IMR-90 (cell line): ENCODE measurements at regions not wholly inside any gene's neighbourhood (a gene's known extent, or its start where the extent isn't known, plus 50 kb on each side); places are given as distances from the start of the nearest gene placed in this dataset.

Experiments used
- ATAC-seq: fragments of 200-7000 bp; cut with Tn5 transposase; 2 replicates; pipeline ENCODE4 v1.9.1; 2020; ENCODE audit warnings: low read depth, mild to moderate bottlenecking, moderate library complexity
- BruUV-seq: library from RNA; stranded (reverse); fragments of 400-500 nt; replicated peaks from 2 replicates; lab custom pipeline; 2021; lab: Mats Ljungman, UMichigan
- CTCF ChIA-PET: fragments of 300-600 bp; formaldehyde crosslinking; extraction: SDS; loops from one replicate; lab custom pipeline; 2021; ENCODE audit warnings: antibody characterized with exemption; lab: Yijun Ruan, JAX
- POLR2A ChIA-PET: fragments of 300-600 bp; sonication (Branson Sonifier 250); formaldehyde crosslinking; loops from one replicate; lab custom pipeline; 2022; ENCODE audit warnings: antibody characterized with exemption; ENCODE audit not compliant: unreplicated experiment; lab: Charles Lee
- DNase-seq: peaks from one replicate; pipeline ENCODE4 v3.0.0; 2013
- H2AFZ ChIP-seq: replicated peaks from 2 replicates; pipeline ENCODE3; 2013; ENCODE audit warnings: low read length, mild to moderate bottlenecking; ENCODE audit not compliant: poor library complexity
- H2AK5ac ChIP-seq: 2 replicates; pipeline ENCODE4 v1.6.1; 2013; ENCODE audit warnings: low read depth, low read length, inconsistent platforms
- H2AK9ac ChIP-seq: replicated peaks from 2 replicates; pipeline ENCODE3; 2013; ENCODE audit warnings: mild to moderate bottlenecking, low read depth, low read length, moderate library complexity; ENCODE audit not compliant: poor library complexity
- H2BK120ac ChIP-seq: 2 replicates; pipeline ENCODE4 v1.6.1; 2013; ENCODE audit warnings: low read depth, low read length, inconsistent platforms
- H2BK15ac ChIP-seq: 3 replicates; pipeline ENCODE4 v1.6.1; 2013; ENCODE audit warnings: low read depth, low read length, inconsistent platforms
- H2BK20ac ChIP-seq: 2 replicates; pipeline ENCODE4 v1.6.1; 2013; ENCODE audit warnings: low read depth, mild to moderate bottlenecking, inconsistent platforms, low read length, moderate library complexity
- H2BK5ac ChIP-seq: 2 replicates; pipeline ENCODE4 v1.6.1; 2013; ENCODE audit warnings: mild to moderate bottlenecking, low read depth, low read length, inconsistent platforms; ENCODE audit not compliant: poor library complexity, severe bottlenecking
- H3K14ac ChIP-seq: replicated peaks from 2 replicates; pipeline ENCODE4 v1.6.1; 2013; ENCODE audit warnings: low read depth, low read length, inconsistent platforms
- H3K18ac ChIP-seq: 2 replicates; pipeline ENCODE4 v1.6.1; 2013; ENCODE audit warnings: low read depth, low read length, control low read depth
- H3K23ac ChIP-seq: 2 replicates; pipeline ENCODE4 v1.6.1; 2013; ENCODE audit warnings: low read depth, low read length, inconsistent platforms
- H3K27ac ChIP-seq: 2 replicates; pipeline ENCODE4 v1.5.1; 2013; ENCODE audit warnings: mild to moderate bottlenecking, control low read depth, low read length; ENCODE audit not compliant: insufficient read depth
- H3K27me3 ChIP-seq: 2 replicates; pipeline ENCODE4 v1.6.1; 2013; ENCODE audit warnings: low read length; ENCODE audit not compliant: control insufficient read depth, insufficient read depth
- H3K36me3 ChIP-seq: 2 replicates; pipeline ENCODE4 v1.6.1; 2013; ENCODE audit warnings: low read length, mixed read lengths; ENCODE audit not compliant: control insufficient read depth, insufficient read depth
- H3K4ac ChIP-seq: 2 replicates; pipeline ENCODE4 v1.6.1; 2013; ENCODE audit warnings: low read depth, low read length, inconsistent platforms
- H3K4me1 ChIP-seq: 2 replicates; pipeline ENCODE4 v1.6.1; 2013; ENCODE audit warnings: low read length, mixed read lengths; ENCODE audit not compliant: control insufficient read depth, insufficient read depth
- H3K4me2 ChIP-seq: 2 replicates; pipeline ENCODE4 v1.6.1; 2013; ENCODE audit warnings: low read depth, mild to moderate bottlenecking, control low read depth, low read length, moderate library complexity
- H3K4me3 ChIP-seq: 2 replicates; pipeline ENCODE4 v1.5.1; 2013; ENCODE audit warnings: low read depth, mild to moderate bottlenecking, control low read depth, low read length, moderate library complexity; ENCODE audit not compliant: insufficient read depth
- H3K56ac ChIP-seq: 2 replicates; pipeline ENCODE4 v1.6.1; 2013; ENCODE audit warnings: low read length, inconsistent platforms; ENCODE audit not compliant: insufficient read depth; ENCODE audit errors: extremely low read depth
- H3K79me1 ChIP-seq, 2 experiments: 2 replicates each; pipeline ENCODE4 v1.6.1; 2013; ENCODE audit warnings: low read length in 2 of 2, inconsistent platforms in 1 of 2, low read depth in 1 of 2
- H3K9ac ChIP-seq: 2 replicates; pipeline ENCODE4 v1.6.1; 2013; ENCODE audit warnings: low read depth, low read length, control low read depth
- H3K9me1 ChIP-seq: 2 replicates; pipeline ENCODE4 v1.6.1; 2013; ENCODE audit warnings: low read length, inconsistent platforms; ENCODE audit not compliant: insufficient read depth
- H3K9me3 ChIP-seq: 2 replicates; pipeline ENCODE4 v1.6.1; 2013; ENCODE audit warnings: low read length; ENCODE audit not compliant: control insufficient read depth, insufficient read depth
- H4K20me1 ChIP-seq: 2 replicates; pipeline ENCODE4 v1.6.1; 2013; ENCODE audit warnings: low read length, inconsistent platforms; ENCODE audit not compliant: insufficient read depth
- H4K5ac ChIP-seq: 2 replicates; pipeline ENCODE4 v1.6.1; 2013; ENCODE audit warnings: mild to moderate bottlenecking, low read depth, low read length, control low read depth
- H4K8ac ChIP-seq, 2 experiments: 2 replicates each; pipeline ENCODE4 v1.6.1; 2013; ENCODE audit warnings: low read depth in 2 of 2, low read length in 2 of 2, control low read depth in 1 of 2, inconsistent platforms in 1 of 2
- H4K91ac ChIP-seq: 2 replicates; pipeline ENCODE4 v1.6.1; 2013; ENCODE audit warnings: low read depth, low read length, inconsistent platforms; ENCODE audit not compliant: insufficient read depth
- CHD1 ChIP-seq: IDR thresholded peaks from 2 replicates; pipeline ENCODE4 v1.6.1; 2012; ENCODE audit warnings: low read depth, low read length, improper control_type of control experiment
- MAFK ChIP-seq: IDR thresholded peaks from 2 replicates; pipeline ENCODE4 v1.6.1; 2012; ENCODE audit warnings: low read depth, low read length, improper control_type of control experiment
- MAZ ChIP-seq: IDR thresholded peaks from 2 replicates; pipeline ENCODE4 v1.6.1; 2012; ENCODE audit warnings: low read depth, mild to moderate bottlenecking, low read length, improper control_type of control experiment, moderate library complexity, borderline replicate concordance
- POLR2A ChIP-seq: IDR thresholded peaks from 2 replicates; pipeline ENCODE4 v1.6.1; 2012; ENCODE audit warnings: mild to moderate bottlenecking, low read depth, low read length
- RAD21 ChIP-seq: IDR thresholded peaks from 2 replicates; pipeline ENCODE4 v1.6.1; 2012; ENCODE audit warnings: low read length, improper control_type of control experiment
- RCOR1 ChIP-seq: IDR thresholded peaks from 2 replicates; pipeline ENCODE4 v1.6.1; 2012; ENCODE audit warnings: mild to moderate bottlenecking, low read length, improper control_type of control experiment; ENCODE audit not compliant: insufficient replicate concordance
- RFX5 ChIP-seq: IDR thresholded peaks from 2 replicates; pipeline ENCODE4 v1.8.0; 2012; ENCODE audit warnings: low read depth, mild to moderate bottlenecking, low read length, moderate library complexity
- WGBS, 2 experiments: methylation state at CpG; one replicate each; pipeline versions ENCODE4 v1.1.5 to v1.1.7; 2013; ENCODE audit warnings: missing lambda C conversion rate in 2 of 2; ENCODE audit not compliant: insufficient read length in 1 of 2; ENCODE audit errors: extremely low coverage in 2 of 2; 5-methylcytosine and 5-hydroxymethylcytosine counted together
- dilution Hi-C: fragments of 300-500 bp; cut with HindIII; formaldehyde crosslinking; loops from one replicate; pipeline ENCODE4 v1.14.3; 2018; ENCODE audit warnings: low sequenced_read_pairs; ENCODE audit not compliant: unreplicated experiment
- in situ Hi-C: fragments of 300-500 bp; cut with MboI; formaldehyde crosslinking; loops from 3 replicates; pipeline ENCODE4 v1.14.3; 2019; ENCODE audit warnings: low sequenced_read_pairs, inconsistent platforms, mixed read lengths
- intact Hi-C: fragments of 100-400 bp; cut with micrococcal nuclease; formaldehyde crosslinking; loops from 2 replicates; pipeline ENCODE4 v1.10.0; 2022
- TF ChIP-seq, protein P1 (sequence below): fragments of 150-350 bp; IDR thresholded peaks from 2 replicates; pipeline ENCODE4 v1.6.1; 2016; ENCODE audit warnings: low read depth, mild to moderate bottlenecking, low read length, moderate library complexity, borderline replicate concordance
- TF ChIP-seq, protein P2 (sequence below): fragments of 150-350 bp; IDR thresholded peaks from 2 replicates; pipeline ENCODE4 v1.6.1; 2017; ENCODE audit warnings: mild to moderate bottlenecking, antibody characterized with exemption, low read length, low read depth

- no peak overlapping the region for H3K4ac ChIP-seq
- in situ Hi-C loops (no loop called here), dilution Hi-C loops (no loop called here), intact Hi-C loops (no loop called here)
- no peak overlapping the region for H3K9ac ChIP-seq
- ATAC-seq (no peak), DNase-seq (no peak)
- H3K4me3 ChIP-seq, result no peak overlapping the region
- H3K27me3 ChIP-seq, result no peaks in the 10 kb centered on the region
- POLR2A ChIA-PET, result no interaction called here
- no peak overlapping the region for H3K18ac ChIP-seq
- H3K23ac ChIP-seq, result no peak overlapping the region
- H2AFZ ChIP-seq, result no peak overlapping the region
- WGBS, 2 experiments, result 0% methylated on average over 1 of the region's 3 CpGs; no CpG with 5 or more reads in 1 of the 2 experiments
- H3K4me2 ChIP-seq, result no peak overlapping the region
- no peak overlapping the region for H2AK5ac ChIP-seq
- no peak overlapping the region for H2BK15ac ChIP-seq
- TF ChIP-seq MAZ (no peak), RAD21 (no peak), RCOR1 (no peak), MAFK (no peak), CHD1 (no peak), POLR2A (no peak), RFX5 (no peak)
- TF ChIP-seq, protein P1, sequence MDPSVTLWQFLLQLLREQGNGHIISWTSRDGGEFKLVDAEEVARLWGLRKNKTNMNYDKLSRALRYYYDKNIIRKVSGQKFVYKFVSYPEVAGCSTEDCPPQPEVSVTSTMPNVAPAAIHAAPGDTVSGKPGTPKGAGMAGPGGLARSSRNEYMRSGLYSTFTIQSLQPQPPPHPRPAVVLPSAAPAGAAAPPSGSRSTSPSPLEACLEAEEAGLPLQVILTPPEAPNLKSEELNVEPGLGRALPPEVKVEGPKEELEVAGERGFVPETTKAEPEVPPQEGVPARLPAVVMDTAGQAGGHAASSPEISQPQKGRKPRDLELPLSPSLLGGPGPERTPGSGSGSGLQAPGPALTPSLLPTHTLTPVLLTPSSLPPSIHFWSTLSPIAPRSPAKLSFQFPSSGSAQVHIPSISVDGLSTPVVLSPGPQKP, result no peak
- TF ChIP-seq, protein P2, sequence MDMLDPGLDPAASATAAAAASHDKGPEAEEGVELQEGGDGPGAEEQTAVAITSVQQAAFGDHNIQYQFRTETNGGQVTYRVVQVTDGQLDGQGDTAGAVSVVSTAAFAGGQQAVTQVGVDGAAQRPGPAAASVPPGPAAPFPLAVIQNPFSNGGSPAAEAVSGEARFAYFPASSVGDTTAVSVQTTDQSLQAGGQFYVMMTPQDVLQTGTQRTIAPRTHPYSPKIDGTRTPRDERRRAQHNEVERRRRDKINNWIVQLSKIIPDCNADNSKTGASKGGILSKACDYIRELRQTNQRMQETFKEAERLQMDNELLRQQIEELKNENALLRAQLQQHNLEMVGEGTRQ, result no peak
- no peak overlapping the region for H3K14ac ChIP-seq
- no TSS peak for BruUV-seq
- no peak overlapping the region for H3K56ac ChIP-seq
- no peak overlapping the region for H2AK9ac ChIP-seq
- no peak overlapping the region for H4K91ac ChIP-seq
- H2BK5ac ChIP-seq, result no peak overlapping the region
- H3K9me1 ChIP-seq, result no peaks in the 10 kb centered on the region
- peaks cover 8% of the 10 kb centered on the region for H3K9me3 ChIP-seq
- no peaks in the 10 kb centered on the region for H3K36me3 ChIP-seq
- no peak overlapping the region for H4K8ac ChIP-seq
- no peak overlapping the region for H4K5ac ChIP-seq
- H3K27ac ChIP-seq, result no peak overlapping the region
- H4K20me1 ChIP-seq, result no peaks in the 10 kb centered on the region
- no peaks in the 10 kb centered on the region for H3K79me1 ChIP-seq
- no peaks in the 10 kb centered on the region for H3K4me1 ChIP-seq
- no peak overlapping the region for H2BK120ac ChIP-seq
- CTCF ChIA-PET, result no interaction called here
- H2BK20ac ChIP-seq, result no peak overlapping the region
These were observed 487.6 kb downstream of the PIK3C3 start for GRCh38 chr18:42442656-42443055.
